Choroid plexus epithelial cell (primary cell): ENCODE measurements at regions not wholly inside any gene's neighbourhood (a gene's known extent, or its start where the extent isn't known, plus 50 kb on each side); places are given as distances from the start of the nearest gene placed in this dataset.

Experiments
- DNase-seq: peaks from one replicate; pipeline ENCODE4 v3.0.0-alpha.2; 2010; ENCODE audit warnings: low read depth
- H3K4me3 ChIP-seq: 2 replicates; pipeline ENCODE4 v1.5.1; 2011; ENCODE audit warnings: low read depth, mild to moderate bottlenecking, control low read depth, low read length, moderate library complexity
- TF ChIP-seq, protein P1 (sequence below): conservative IDR thresholded peaks from 2 replicates; pipeline ENCODE4 v1.5.1; 2011; ENCODE audit warnings: low read depth, mild to moderate bottlenecking, control low read depth, inconsistent platforms, low read length, moderate library complexity

DNA sequence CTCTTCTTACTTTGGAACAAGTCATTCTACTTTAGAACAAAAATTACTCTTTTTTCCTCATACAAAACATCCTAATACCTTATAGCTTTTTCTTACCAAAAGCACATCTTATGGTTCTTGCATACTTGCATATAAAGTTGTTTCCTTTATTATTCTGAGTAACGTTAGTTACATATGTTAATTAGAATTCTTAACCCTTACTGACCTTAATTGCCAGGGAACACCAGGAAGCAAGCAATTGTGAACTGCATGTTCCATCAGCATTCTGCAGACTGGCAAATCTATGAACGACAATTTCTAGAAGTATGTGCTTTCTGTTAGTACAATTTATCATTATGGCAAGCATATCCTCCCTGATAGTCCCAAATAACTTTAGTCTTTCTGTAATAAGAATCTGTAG, 831.0 kb downstream of the C6orf118 start:
- DNase-seq = no peak
- no peak overlapping the region for H3K4me3 ChIP-seq
- TF ChIP-seq, protein P1, sequence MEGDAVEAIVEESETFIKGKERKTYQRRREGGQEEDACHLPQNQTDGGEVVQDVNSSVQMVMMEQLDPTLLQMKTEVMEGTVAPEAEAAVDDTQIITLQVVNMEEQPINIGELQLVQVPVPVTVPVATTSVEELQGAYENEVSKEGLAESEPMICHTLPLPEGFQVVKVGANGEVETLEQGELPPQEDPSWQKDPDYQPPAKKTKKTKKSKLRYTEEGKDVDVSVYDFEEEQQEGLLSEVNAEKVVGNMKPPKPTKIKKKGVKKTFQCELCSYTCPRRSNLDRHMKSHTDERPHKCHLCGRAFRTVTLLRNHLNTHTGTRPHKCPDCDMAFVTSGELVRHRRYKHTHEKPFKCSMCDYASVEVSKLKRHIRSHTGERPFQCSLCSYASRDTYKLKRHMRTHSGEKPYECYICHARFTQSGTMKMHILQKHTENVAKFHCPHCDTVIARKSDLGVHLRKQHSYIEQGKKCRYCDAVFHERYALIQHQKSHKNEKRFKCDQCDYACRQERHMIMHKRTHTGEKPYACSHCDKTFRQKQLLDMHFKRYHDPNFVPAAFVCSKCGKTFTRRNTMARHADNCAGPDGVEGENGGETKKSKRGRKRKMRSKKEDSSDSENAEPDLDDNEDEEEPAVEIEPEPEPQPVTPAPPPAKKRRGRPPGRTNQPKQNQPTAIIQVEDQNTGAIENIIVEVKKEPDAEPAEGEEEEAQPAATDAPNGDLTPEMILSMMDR = no peak

DNA sequence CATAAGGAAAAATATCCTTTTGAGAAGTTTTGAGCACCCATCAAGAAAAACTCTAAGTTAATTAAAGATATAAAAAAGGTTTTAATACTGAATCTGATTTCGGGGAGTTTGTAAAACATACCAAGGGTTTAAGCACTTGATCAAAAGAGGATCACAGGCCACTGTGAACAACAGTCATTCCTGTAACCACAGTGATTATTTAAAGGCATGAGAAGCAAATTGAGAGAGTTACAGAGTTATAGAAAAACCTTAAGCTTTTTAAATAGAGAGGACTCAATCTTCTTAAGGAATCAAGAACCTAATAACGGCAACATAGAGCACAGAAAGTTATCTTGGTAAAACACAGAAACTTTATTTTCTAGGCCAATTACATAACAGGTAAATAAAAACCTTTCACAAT, 831.6 kb downstream of the C6orf118 start:
- TF ChIP-seq, protein P1 = no peak

DNA sequence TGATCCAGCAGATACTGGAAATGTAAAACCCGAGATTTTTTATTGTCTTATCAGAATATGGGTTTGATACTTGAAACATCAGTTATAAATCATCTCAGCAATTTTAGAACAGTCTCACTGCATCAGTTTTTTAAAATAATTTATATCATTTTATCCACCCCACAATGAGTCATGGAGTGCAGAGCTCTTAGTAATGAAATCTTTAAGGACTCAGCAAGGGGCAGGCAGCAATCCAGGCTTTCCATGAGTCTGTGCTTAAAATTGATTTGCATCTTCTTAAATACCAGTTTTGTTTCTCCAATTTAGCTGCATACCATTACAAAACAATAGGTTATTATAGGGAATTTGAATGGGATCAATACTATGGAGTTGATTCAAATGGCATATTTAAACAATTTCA, 832.3 kb downstream of the C6orf118 start:
- H3K4me3 ChIP-seq = no peak overlapping the region
- peak; percentile 0 for DNase-seq
- TF ChIP-seq, protein P1 = no peak

More for the DNA sequence above, 831.6 kb downstream of the C6orf118 start:
- DNase-seq = no peak
- no peak overlapping the region for H3K4me3 ChIP-seq

DNA sequence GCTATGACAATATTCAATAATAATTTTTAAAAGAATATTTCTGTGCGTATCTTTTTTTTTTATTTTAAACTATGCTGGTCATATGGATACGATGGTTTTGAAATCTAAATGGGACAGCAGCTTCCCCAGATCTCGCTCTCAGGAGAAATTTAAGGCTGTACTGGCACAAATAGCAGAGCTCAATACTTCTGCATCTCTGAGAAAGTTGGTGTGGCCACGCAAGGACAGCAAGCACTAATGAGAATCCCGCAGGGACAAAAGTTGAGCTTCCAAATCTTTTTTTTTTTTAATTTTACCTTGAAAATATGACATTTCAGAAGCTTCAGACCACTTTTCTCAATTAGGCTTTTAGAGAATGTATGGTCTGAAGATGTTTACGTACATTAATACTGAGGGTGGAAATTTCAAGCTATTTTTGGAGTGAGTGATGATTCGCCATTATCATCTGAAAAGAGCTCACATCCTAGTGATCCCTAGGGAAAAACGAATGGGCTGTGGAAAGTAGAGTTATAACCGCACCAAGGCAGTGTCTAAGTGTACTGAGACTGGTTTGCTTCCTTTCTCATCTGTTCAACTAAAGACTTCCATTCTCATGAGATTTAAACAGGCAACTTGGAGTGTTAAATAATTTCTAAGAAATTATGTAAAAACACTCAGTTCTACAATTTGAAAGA, 840.0 kb downstream of the C6orf118 start:
- TF ChIP-seq, protein P1 = no peak
- DNase-seq = no peak
- no peak overlapping the region for H3K4me3 ChIP-seq

DNA sequence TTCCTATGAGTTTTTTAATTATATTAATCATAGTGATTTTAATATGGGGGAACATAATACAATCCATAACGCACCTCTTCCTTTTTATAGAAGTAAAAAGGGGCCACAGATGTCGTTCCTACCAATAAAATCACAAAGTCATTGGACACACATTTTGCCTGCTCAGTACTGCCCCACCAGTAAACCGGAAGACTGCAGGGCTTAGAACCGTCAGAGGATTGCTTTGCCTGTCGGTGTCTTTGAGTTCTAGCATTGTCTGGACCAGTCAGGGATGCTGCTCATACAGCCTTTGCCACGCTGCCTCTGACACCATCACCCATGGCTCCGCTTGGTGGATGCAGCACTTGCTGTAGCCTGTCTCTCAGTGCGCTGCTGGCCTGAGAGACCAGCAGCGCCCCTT, 853.6 kb downstream of the C6orf118 start:
- TF ChIP-seq, protein P1 = no peak

DNA sequence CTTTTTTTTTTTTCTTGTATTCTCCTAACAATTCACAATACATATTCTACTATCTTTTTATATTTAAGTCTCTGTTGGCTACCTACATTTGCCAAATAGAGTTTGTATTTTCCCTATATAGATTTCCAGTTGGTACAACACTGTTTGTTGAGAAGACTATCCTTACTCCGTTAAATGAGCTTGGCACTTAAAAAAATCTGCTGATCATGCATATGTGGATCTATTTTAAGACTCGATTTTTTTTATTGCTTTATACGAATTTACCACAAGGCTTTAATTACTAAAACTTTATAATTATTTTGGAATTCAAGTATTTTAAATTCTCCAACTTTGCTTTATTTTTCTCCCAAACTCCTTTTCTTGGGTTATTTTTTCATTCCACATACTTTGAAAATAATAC, 855.6 kb downstream of the C6orf118 start:
- no peak overlapping the region for H3K4me3 ChIP-seq
- TF ChIP-seq, protein P1 = no peak
- no peak for DNase-seq

More for the DNA sequence above, 853.6 kb downstream of the C6orf118 start:
- H3K4me3 ChIP-seq = no peak overlapping the region
- no peak for DNase-seq

DNA sequence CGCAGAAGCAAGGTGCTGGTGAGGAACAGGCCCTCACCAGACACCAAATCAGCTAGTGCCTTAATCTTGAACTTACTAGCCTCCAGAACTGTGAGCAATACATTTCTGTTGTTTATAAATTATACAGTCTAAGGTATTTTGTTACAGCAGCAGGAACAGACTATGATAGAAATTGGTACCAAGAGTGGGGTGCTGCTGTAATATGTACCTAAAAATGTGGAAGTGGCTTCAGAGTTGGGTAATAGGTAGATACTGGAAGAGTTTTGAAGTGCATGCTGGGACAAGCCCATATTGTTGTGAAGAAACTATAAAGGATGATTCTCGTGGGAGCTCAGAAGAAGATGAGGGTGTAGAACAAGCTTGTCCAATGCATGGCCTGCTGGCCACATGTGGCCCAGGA, 866.8 kb downstream of the C6orf118 start:
- H3K4me3 ChIP-seq = no peak overlapping the region
- DNase-seq = no peak
- TF ChIP-seq, protein P1 = no peak
